Stimulated activated CD4-positive, alpha-beta T cell treated with anti-CD3 and anti-CD28 coated beads, Interleukin-4, amount 100 ng/mL, for 48 hours (primary cell): ENCODE measurements at regions not wholly inside any gene's neighbourhood (a gene's known extent, or its start where the extent isn't known, plus 50 kb on each side); places are given as distances from the start of the nearest gene placed in this dataset.
"Not testable (repeated sequence)": the region's sequence is repeated elsewhere in the genome, so short reads cannot be mapped to it uniquely, and the experiment has no call there.

Source experiments
- DNase-seq, 2 donors: peaks; one replicate each; pipeline ENCODE4 v3.0.0-alpha.2; 2020; ENCODE audit warnings: low read depth in 2 of 2

- DNase-seq, result no peak
These were observed 268.4 kb upstream of the AMIGO2 start for GRCh38 chr12:47348206-47348605.

- no peak for DNase-seq
These were observed 266.7 kb upstream of the AMIGO2 start for GRCh38 chr12:47346251-47347019.

GRCh38 chr12:47343684-47344567 lies 264.2 kb upstream of the AMIGO2 start:
- no peak for DNase-seq

- no peak for DNase-seq
These were observed 260.8 kb upstream of the AMIGO2 start for GRCh38 chr12:47340411-47341015.

GRCh38 chr12:47337581-47337980 lies 257.8 kb upstream of the AMIGO2 start:
- DNase-seq, result no peak

GRCh38 chr12:47333271-47333858 lies 253.6 kb upstream of the AMIGO2 start:
- not testable (repeated sequence) for DNase-seq

GRCh38 chr12:47328831-47329545 lies 249.2 kb upstream of the AMIGO2 start:
- DNase-seq, result no peak

- DNase-seq, result no peak
These were observed 246.4 kb upstream of the AMIGO2 start for GRCh38 chr12:47326190-47326589.

GRCh38 chr12:47323802-47324201 lies 244.0 kb upstream of the AMIGO2 start:
- no peak for DNase-seq

GRCh38 chr12:47321436-47321835 lies 241.7 kb upstream of the AMIGO2 start:
- DNase-seq, result no peak

- no peak for DNase-seq
These were observed 240.0 kb upstream of the AMIGO2 start for GRCh38 chr12:47319746-47320145.

GRCh38 chr12:47318963-47319362 lies 239.2 kb upstream of the AMIGO2 start:
- no peak for DNase-seq

GRCh38 chr12:47317175-47317915 lies 237.6 kb upstream of the AMIGO2 start:
- DNase-seq, result no peak

GRCh38 chr12:47316609-47317049 lies 236.9 kb upstream of the AMIGO2 start:
- no peak for DNase-seq

- DNase-seq, result no peak
These were observed 235.2 kb upstream of the AMIGO2 start for GRCh38 chr12:47314996-47315395.

GRCh38 chr12:47312808-47313426 lies 233.2 kb upstream of the AMIGO2 start:
- no peak for DNase-seq

GRCh38 chr12:47312147-47312546 lies 232.4 kb upstream of the AMIGO2 start:
- DNase-seq, result no peak

- DNase-seq, result no peak
These were observed 231.8 kb upstream of the AMIGO2 start for GRCh38 chr12:47311568-47311967.

GRCh38 chr12:47311010-47311409 lies 231.3 kb upstream of the AMIGO2 start:
- DNase-seq, result no peak

- DNase-seq, result no peak
These were observed 228.9 kb upstream of the AMIGO2 start for GRCh38 chr12:47308672-47309071.
